PC-3 (cell line): ENCODE measurements at regions not wholly inside any gene's neighbourhood (a gene's known extent, or its start where the extent isn't known, plus 50 kb on each side); places are given as distances from the start of the nearest gene placed in this dataset.

Experiments used
- ATAC-seq: fragments of 200-7000 bp; cut with Tn5 transposase; 2 replicates; pipeline ENCODE4 v1.9.1; 2020; ENCODE audit warnings: mild to moderate bottlenecking, moderate library complexity
- BruUV-seq: library from RNA; stranded (reverse); fragments of 400-500 nt; replicated peaks from 2 replicates; lab custom pipeline; 2021; lab: Mats Ljungman, UMichigan
- CTCF ChIA-PET: fragments of 300-600 bp; sonication (Branson Sonifier 250); formaldehyde crosslinking; loops from one replicate; lab custom pipeline; 2022; ENCODE audit warnings: antibody characterized with exemption; lab: Charles Lee
- POLR2A ChIA-PET: fragments of 300-600 bp; sonication (Branson Sonifier 250); formaldehyde crosslinking; loops from one replicate; lab custom pipeline; 2022; ENCODE audit warnings: antibody characterized with exemption; ENCODE audit not compliant: unreplicated experiment; lab: Charles Lee
- DNase-seq: peaks from one replicate; pipeline ENCODE4 v3.0.0-alpha.2; 2015
- H2AFZ ChIP-seq: fragments of 300-600 bp; sonication (generic); 2 replicates; pipeline ENCODE4 v1.6.0; 2016; ENCODE audit warnings: antibody characterized with exemption, low read length
- H3F3A ChIP-seq: fragments of 300-600 bp; sonication (generic); one replicate; pipeline ENCODE4 v1.6.0; 2017; ENCODE audit warnings: antibody characterized with exemption, low read length, control low read depth, mild to moderate bottlenecking; ENCODE audit not compliant: unreplicated experiment
- H3K27ac ChIP-seq: fragments of 300-600 bp; sonication (generic); 2 replicates; pipeline ENCODE4 v1.5.1; 2016; ENCODE audit warnings: mild to moderate bottlenecking, low read length
- H3K27me3 ChIP-seq: fragments of 300-600 bp; sonication (generic); 2 replicates; pipeline ENCODE4 v1.6.1; 2016; ENCODE audit warnings: low read length, mixed read lengths
- H3K36me3 ChIP-seq: fragments of 300-600 bp; sonication (generic); 2 replicates; pipeline ENCODE4 v1.6.1; 2016; ENCODE audit warnings: low read depth, mixed run types, low read length, mixed read lengths
- H3K4me1 ChIP-seq: fragments of 300-600 bp; sonication (generic); 2 replicates; pipeline ENCODE4 v1.5.1; 2016; ENCODE audit warnings: low read length; ENCODE audit not compliant: insufficient read depth
- H3K4me2 ChIP-seq: fragments of 300-600 bp; sonication (generic); 2 replicates; pipeline ENCODE4 v1.6.0; 2016; ENCODE audit warnings: low read length
- H3K4me3 ChIP-seq: fragments of 300-600 bp; sonication (generic); 2 replicates; pipeline ENCODE4 v1.5.1; 2016; ENCODE audit warnings: mild to moderate bottlenecking, low read length, mixed read lengths
- H3K79me2 ChIP-seq: fragments of 300-600 bp; sonication (generic); 2 replicates; pipeline ENCODE4 v1.6.1; 2017; ENCODE audit warnings: low read length, mixed read lengths
- H3K9ac ChIP-seq: fragments of 300-600 bp; sonication (generic); 2 replicates; pipeline ENCODE4 v1.6.0; 2016; ENCODE audit warnings: mild to moderate bottlenecking, low read length
- H3K9me2 ChIP-seq: fragments of 300-600 bp; sonication (generic); replicated peaks from 2 replicates; pipeline ENCODE4 v1.6.1; 2016; ENCODE audit warnings: mixed run types, low read length, mixed read lengths
- H3K9me3 ChIP-seq: fragments of 300-600 bp; sonication (generic); 2 replicates; pipeline ENCODE4 v1.6.1; 2016; ENCODE audit warnings: low read length, mixed read lengths
- H4K20me1 ChIP-seq: fragments of 300-600 bp; sonication (generic); 2 replicates; pipeline ENCODE4 v1.6.1; 2016; ENCODE audit warnings: low read length, mixed read lengths
- CTCF ChIP-seq: fragments of 300-600 bp; sonication (generic); conservative IDR thresholded peaks from 2 replicates; pipeline ENCODE4 v1.5.1; 2017; ENCODE audit warnings: antibody characterized with exemption, low read depth, mild to moderate bottlenecking, low read length
- EZH2 ChIP-seq: fragments of 300-600 bp; sonication (generic); IDR thresholded peaks from one replicate; pipeline ENCODE4 v1.6.1; 2017; ENCODE audit warnings: antibody characterized with exemption, mild to moderate bottlenecking, low read length; ENCODE audit not compliant: unreplicated experiment
- EZH2phosphoT487 ChIP-seq: fragments of 300-600 bp; sonication (generic); IDR thresholded peaks from 2 replicates; pipeline ENCODE4 v1.6.1; 2018; ENCODE audit warnings: mild to moderate bottlenecking, antibody characterized with exemption, low read length, borderline replicate concordance
- intact Hi-C: fragments of 100-400 bp; cut with micrococcal nuclease; formaldehyde crosslinking; loops from 2 replicates; pipeline ENCODE4 v1.9.0; 2023

GRCh38 chr18:29083545-29083944, 906.6 kb upstream of the CDH2 start:
- H3K4me2 ChIP-seq: no peak overlapping the region
- H3K79me2 ChIP-seq: no peaks in the 10 kb centered on the region
- no peaks in the 10 kb centered on the region for H3K9me2 ChIP-seq
- no peak overlapping the region for H3K9ac ChIP-seq
- ChIA-PET POLR2A (no interaction called here), CTCF (no interaction called here)
- H3F3A ChIP-seq: no peaks in the 10 kb centered on the region
- H3K4me1 ChIP-seq: no peaks in the 10 kb centered on the region
- no peak overlapping the region for H3K27ac ChIP-seq
- H2AFZ ChIP-seq: no peak overlapping the region
- H4K20me1 ChIP-seq: no peaks in the 10 kb centered on the region
- no peak overlapping the region for H3K4me3 ChIP-seq
- H3K36me3 ChIP-seq: no peaks in the 10 kb centered on the region
- intact Hi-C loops: no loop called here
- BruUV-seq: no TSS peak
- no peak for ATAC-seq
- TF ChIP-seq EZH2phosphoT487 (no peak), CTCF (no peak), EZH2 (no peak)
- DNase-seq: no peak
- H3K9me3 ChIP-seq: no peaks in the 10 kb centered on the region
- H3K27me3 ChIP-seq: no peaks in the 10 kb centered on the region

GRCh38 chr18:29080946-29081345, 904.0 kb upstream of the CDH2 start:
- DNase-seq (no peak), ATAC-seq (no peak)
- Histone ChIP-seq H3K9me2 (no peaks in the 10 kb centered on the region), H3K4me3 (no peak overlapping the region), H3K9ac (no peak overlapping the region), H3K4me2 (no peak overlapping the region), H3K36me3 (no peaks in the 10 kb centered on the region), H2AFZ (no peak overlapping the region; the same call in 1 of the 2 replicates), H3K4me1 (no peaks in the 10 kb centered on the region), H3K9me3 (no peaks in the 10 kb centered on the region), H3K27me3 (no peaks in the 10 kb centered on the region), H3K27ac (no peak overlapping the region), H3K79me2 (no peaks in the 10 kb centered on the region), H3F3A (no peaks in the 10 kb centered on the region), H4K20me1 (no peaks in the 10 kb centered on the region)
- intact Hi-C loops: no loop called here
- ChIA-PET POLR2A (interaction anchor here (0.8 kb wide), 1 partner anchor 1299 kb away, joined by 19 read pairs; no protein-coding TSS in a partner anchor), CTCF (no interaction called here)
- no TSS peak for BruUV-seq
- no peak for TF ChIP-seq EZH2

- H3K27ac ChIP-seq: no peak overlapping the region
- H3K4me1 ChIP-seq: no peaks in the 10 kb centered on the region
- H3K9me2 ChIP-seq: no peaks in the 10 kb centered on the region
- H3K36me3 ChIP-seq: no peaks in the 10 kb centered on the region
- BruUV-seq: no TSS peak
- no peak overlapping the region for H3K4me3 ChIP-seq
- no peaks in the 10 kb centered on the region for H3K27me3 ChIP-seq
- ChIA-PET CTCF (no interaction called here), POLR2A (no interaction called here)
- H4K20me1 ChIP-seq: no peaks in the 10 kb centered on the region
- H3K9ac ChIP-seq: no peak overlapping the region
- no peak for ATAC-seq
- no peak for DNase-seq
- H2AFZ ChIP-seq: no peak overlapping the region
- H3K9me3 ChIP-seq: no peaks in the 10 kb centered on the region
- intact Hi-C loops: no loop called here
- no peaks in the 10 kb centered on the region for H3K79me2 ChIP-seq
- H3F3A ChIP-seq: no peaks in the 10 kb centered on the region
- H3K4me2 ChIP-seq: no peak overlapping the region
- TF ChIP-seq EZH2: no peak
- TF ChIP-seq EZH2phosphoT487: no peak
- no peak for TF ChIP-seq CTCF
Observed at GRCh38 chr18:29078273-29078672, 901.3 kb upstream of the CDH2 start.
